ENCODE measurements at regions not wholly inside any gene's neighbourhood (a gene's known extent, or its start where the extent isn't known, plus 50 kb on each side); places are given as distances from the start of the nearest gene placed in this dataset.
A peak's percentile ranks its signal among the peaks of the same experiment; 100 is the strongest.

- H3K36me3 ChIP-seq: no peaks in the 10 kb centered on the region
- intact Hi-C loops (cut with DNase I): loop anchor here in 1 of 10 donors (10.0 kb wide), 1 partner anchor 87 kb away; no protein-coding TSS in a partner anchor
- ATAC-seq: no peak
- DNase-seq: no peak
- H3K4me3 ChIP-seq: no peak overlapping the region
- H3K9me3 ChIP-seq: peaks cover 0 to 6% (median 0%) of the 10 kb centered on the region in 12 donors
- WGBS, 4 donors: 31 to 60% (median 49%) methylated on average over 1 of the region's 1 CpG
- peak overlapping the region in 5 of 12 donors; percentile 6 to 41 (median 30) for H3K27ac ChIP-seq
- TF ChIP-seq CTCF (IDR thresholded peaks at IDR 0.05) (no peak), POLR2A (IDR thresholded peaks at IDR 0.05) (no peak)
- no peaks in the 10 kb centered on the region for H3K27me3 ChIP-seq
- H3K4me1 ChIP-seq: peaks cover 0 to 11% (median 2%) of the 10 kb centered on the region in 12 donors
These were observed 109.1 kb downstream of the MTERF1 start for GRCh38 chr7:91771394-91771793.

- DNase-seq: no peak
- Histone ChIP-seq H3K9me3 (peaks cover 0 to 5% (median 0%) of the 10 kb centered on the region in 12 donors), H3K4me1 (peaks cover 0 to 18% (median 3%) of the 10 kb centered on the region in 12 donors), H3K27ac (peak overlapping the region in 6 of 12 donors; percentile 6 to 41 (median 26)), H3K36me3 (no peaks in the 10 kb centered on the region), H3K27me3 (no peaks in the 10 kb centered on the region), H3K4me3 (no peak overlapping the region)
- intact Hi-C loops (cut with DNase I): loop anchor here in 1 of 10 donors (10.0 kb wide), 1 partner anchor 87 kb away; no protein-coding TSS in a partner anchor
- ATAC-seq: peak; percentile 38 to 81 (median 56)
- TF ChIP-seq POLR2A (IDR thresholded peaks at IDR 0.05): no peak
- no peak for TF ChIP-seq CTCF (IDR thresholded peaks at IDR 0.05)
- 17 to 38% (median 32%) methylated on average over 4 of the region's 4 CpGs for WGBS, 4 donors
These were observed 108.3 kb downstream of the MTERF1 start for GRCh38 chr7:91771921-91772815.

GRCh38 chr7:91776171-91776570 lies 104.3 kb downstream of the MTERF1 start:
- H3K9me3 ChIP-seq: peaks cover 0 to 5% (median 0%) of the 10 kb centered on the region in 12 donors
- H3K36me3 ChIP-seq: no peaks in the 10 kb centered on the region
- H3K27ac ChIP-seq: no peak overlapping the region
- DNase-seq: no peak
- WGBS, 4 donors: 57 to 65% (median 60%) methylated on average over 2 of the region's 2 CpGs
- H3K4me1 ChIP-seq: peaks cover 0 to 23% (median 5%) of the 10 kb centered on the region in 12 donors
- H3K4me3 ChIP-seq: no peak overlapping the region
- H3K27me3 ChIP-seq: no peaks in the 10 kb centered on the region
- ATAC-seq: no peak
- intact Hi-C loops (cut with DNase I): loop anchor here in 2 of 10 donors (5.0 to 10.0 kb wide), 2 partner anchors 91 to 684 kb away; no protein-coding TSS in a partner anchor
- no peak for TF ChIP-seq CTCF (IDR thresholded peaks at IDR 0.05)
- no peak for TF ChIP-seq POLR2A (IDR thresholded peaks at IDR 0.05)

GRCh38 chr7:91777522-91777921 lies 103.0 kb downstream of the MTERF1 start:
- H3K4me3 ChIP-seq: no peak overlapping the region
- intact Hi-C loops (cut with DNase I): loop anchor here in 2 of 10 donors (5.0 to 10.0 kb wide), 2 partner anchors 93 to 685 kb away; no protein-coding TSS in a partner anchor
- 45 to 65% (median 58%) methylated on average over 3 of the region's 3 CpGs for WGBS, 4 donors
- no peaks in the 10 kb centered on the region for H3K36me3 ChIP-seq
- H3K4me1 ChIP-seq: peaks cover 0 to 13% (median 3%) of the 10 kb centered on the region in 12 donors
- H3K27me3 ChIP-seq: no peaks in the 10 kb centered on the region
- ATAC-seq: peak in 3 of 4 donors; percentile 33 to 36 (median 34)
- peak overlapping the region in 2 of 12 donors; percentile 19 to 25 for H3K27ac ChIP-seq
- DNase-seq: no peak
- peaks cover 0 to 5% (median 0%) of the 10 kb centered on the region in 12 donors for H3K9me3 ChIP-seq
- no peak for TF ChIP-seq CTCF (IDR thresholded peaks at IDR 0.05)
- no peak for TF ChIP-seq POLR2A (IDR thresholded peaks at IDR 0.05)
